ENCODE measurements at regions not wholly inside any gene's neighbourhood (a gene's known extent, or its start where the extent isn't known, plus 50 kb on each side); places are given as distances from the start of the nearest gene placed in this dataset.

DNA sequence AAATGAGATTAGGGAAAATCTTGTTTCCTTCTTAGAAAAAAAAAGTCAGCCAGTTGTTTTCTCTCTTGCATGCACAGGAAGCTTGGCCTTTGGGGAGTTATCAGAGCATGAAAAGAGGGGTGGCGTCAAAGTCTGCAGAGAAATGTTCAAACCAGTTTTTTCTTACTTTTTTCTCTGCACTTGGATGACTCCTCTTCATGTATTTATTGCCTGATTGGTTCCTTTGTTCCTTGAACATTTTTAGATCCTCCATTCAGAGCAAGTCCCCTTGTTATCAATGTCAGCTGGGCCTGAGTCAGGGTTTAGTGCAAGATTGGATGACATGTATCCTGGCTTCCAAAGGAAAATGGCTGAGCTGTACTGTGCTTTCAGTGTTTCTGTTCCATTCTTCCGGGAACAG is 392.6 kb upstream of the BRINP1 start:
- TF ChIP-seq, protein P1, sequence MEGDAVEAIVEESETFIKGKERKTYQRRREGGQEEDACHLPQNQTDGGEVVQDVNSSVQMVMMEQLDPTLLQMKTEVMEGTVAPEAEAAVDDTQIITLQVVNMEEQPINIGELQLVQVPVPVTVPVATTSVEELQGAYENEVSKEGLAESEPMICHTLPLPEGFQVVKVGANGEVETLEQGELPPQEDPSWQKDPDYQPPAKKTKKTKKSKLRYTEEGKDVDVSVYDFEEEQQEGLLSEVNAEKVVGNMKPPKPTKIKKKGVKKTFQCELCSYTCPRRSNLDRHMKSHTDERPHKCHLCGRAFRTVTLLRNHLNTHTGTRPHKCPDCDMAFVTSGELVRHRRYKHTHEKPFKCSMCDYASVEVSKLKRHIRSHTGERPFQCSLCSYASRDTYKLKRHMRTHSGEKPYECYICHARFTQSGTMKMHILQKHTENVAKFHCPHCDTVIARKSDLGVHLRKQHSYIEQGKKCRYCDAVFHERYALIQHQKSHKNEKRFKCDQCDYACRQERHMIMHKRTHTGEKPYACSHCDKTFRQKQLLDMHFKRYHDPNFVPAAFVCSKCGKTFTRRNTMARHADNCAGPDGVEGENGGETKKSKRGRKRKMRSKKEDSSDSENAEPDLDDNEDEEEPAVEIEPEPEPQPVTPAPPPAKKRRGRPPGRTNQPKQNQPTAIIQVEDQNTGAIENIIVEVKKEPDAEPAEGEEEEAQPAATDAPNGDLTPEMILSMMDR (IDR thresholded peaks at IDR 0.05; ENCODE audit: low read length) = no peak
- TF ChIP-seq EZH2 (optimal IDR thresholded peaks at IDR 0.05; ENCODE audit: low read depth, low read length) = no peak
- TF ChIP-seq EZH2phosphoT487 (IDR thresholded peaks at IDR 0.05; ENCODE audit: low read length) = no peak

All from MM.1S (cell line).